ENCODE measurements at regions not wholly inside any gene's neighbourhood (a gene's known extent, or its start where the extent isn't known, plus 50 kb on each side); places are given as distances from the start of the nearest gene placed in this dataset.

- Histone ChIP-seq H3K36me3 (replicated peaks in 1 of 2; ENCODE audit: control insufficient read depth in 2 of 2, insufficient read depth in 2 of 2, low read length in 2 of 2) (no peaks in the 10 kb centered on the region), H3K4ac (ENCODE audit: low read length) (no peak overlapping the region), H3K4me2 (ENCODE audit: insufficient read depth, low read length, poor library complexity, severe bottlenecking) (no peak overlapping the region), H3K9me3 (replicated peaks in 1 of 2; ENCODE audit: control insufficient read depth in 2 of 2, insufficient read depth in 1 of 2, low read depth in 1 of 2, low read length in 2 of 2) (no peaks in the 10 kb centered on the region), H2BK5ac (ENCODE audit: low read length) (no peak overlapping the region), H3K27me3 (ENCODE audit: control insufficient read depth in 3 of 3, insufficient read depth in 3 of 3, low read depth in 1 of 3, low read length in 3 of 3) (no peaks in the 10 kb centered on the region), H3K79me1 (ENCODE audit: low read depth, low read length) (no peaks in the 10 kb centered on the region), H4K91ac (ENCODE audit: low read depth, low read length, poor library complexity) (no peak overlapping the region), H3K9ac (ENCODE audit: low read depth, low read length, poor library complexity) (no peak overlapping the region), H2BK15ac (ENCODE audit: low read length) (no peak overlapping the region), H2BK120ac (ENCODE audit: low read depth, low read length) (no peak overlapping the region), H3K14ac (ENCODE audit: low read length) (no peak overlapping the region), H2BK12ac (ENCODE audit: low read length) (no peak overlapping the region), H3K4me3 (ENCODE audit: low read length in 2 of 2) (no peak overlapping the region), H2AFZ (ENCODE audit: low read length) (no peak overlapping the region), H3K4me1 (ENCODE audit: control insufficient read depth in 2 of 2, insufficient read depth in 1 of 2, low read depth in 1 of 2, low read length in 2 of 2) (peaks cover 0 to 4% of the 10 kb centered on the region in 2 donors), H4K8ac (ENCODE audit: low read depth, low read length) (no peak overlapping the region), H3K23ac (ENCODE audit: low read depth, low read length, poor library complexity) (no peak overlapping the region), H2AK5ac (ENCODE audit: low read depth, low read length) (no peak overlapping the region), H3K27ac (replicated peaks; ENCODE audit: low read length) (no peak overlapping the region), H3K18ac (ENCODE audit: low read length) (no peak overlapping the region)
- DNase-seq (ENCODE audit: low spot score): no peak
- WGBS, 2 donors (ENCODE audit: extremely low coverage in 2 of 2, insufficient read length in 2 of 2, insufficient replicate concordance in 1 of 2): no CpG with 5 or more reads among the region's 4 CpGs
Observed at GRCh38 chr2:52703004-52703403, 1064.6 kb upstream of the CHAC2 start.

GRCh38 chr2:52698408-52698807 lies 1069.2 kb upstream of the CHAC2 start:
- H3K36me3 ChIP-seq (replicated peaks in 1 of 2; ENCODE audit: control insufficient read depth in 2 of 2, insufficient read depth in 2 of 2, low read length in 2 of 2): no peaks in the 10 kb centered on the region
- no peak overlapping the region for H3K4ac ChIP-seq (ENCODE audit: low read length)
- H2BK5ac ChIP-seq (ENCODE audit: low read length): no peak overlapping the region
- H2AFZ ChIP-seq (ENCODE audit: low read length): no peak overlapping the region
- no peaks in the 10 kb centered on the region for H3K9me3 ChIP-seq (replicated peaks in 1 of 2; ENCODE audit: control insufficient read depth in 2 of 2, insufficient read depth in 1 of 2, low read depth in 1 of 2, low read length in 2 of 2)
- no peaks in the 10 kb centered on the region for H3K27me3 ChIP-seq (ENCODE audit: control insufficient read depth in 3 of 3, insufficient read depth in 3 of 3, low read depth in 1 of 3, low read length in 3 of 3)
- no peak overlapping the region for H2BK120ac ChIP-seq (ENCODE audit: low read depth, low read length)
- no peak overlapping the region for H3K4me2 ChIP-seq (ENCODE audit: insufficient read depth, low read length, poor library complexity, severe bottlenecking)
- H3K18ac ChIP-seq (ENCODE audit: low read length): no peak overlapping the region
- H3K14ac ChIP-seq (ENCODE audit: low read length): no peak overlapping the region
- whole genome bisulfite sequencing, 2 donors (ENCODE audit: extremely low coverage in 2 of 2, insufficient read length in 2 of 2, insufficient replicate concordance in 1 of 2): no CpG with 5 or more reads among the region's 3 CpGs
- H2BK12ac ChIP-seq (ENCODE audit: low read length): no peak overlapping the region
- no peaks in the 10 kb centered on the region for H3K79me1 ChIP-seq (ENCODE audit: low read depth, low read length)
- no peak overlapping the region for H4K91ac ChIP-seq (ENCODE audit: low read depth, low read length, poor library complexity)
- no peak overlapping the region for H4K8ac ChIP-seq (ENCODE audit: low read depth, low read length)
- no peak overlapping the region for H3K27ac ChIP-seq (replicated peaks; ENCODE audit: low read length)
- no peak overlapping the region for H2AK5ac ChIP-seq (ENCODE audit: low read depth, low read length)
- no peak overlapping the region for H3K4me3 ChIP-seq (ENCODE audit: low read length in 2 of 2)
- H3K9ac ChIP-seq (ENCODE audit: low read depth, low read length, poor library complexity): no peak overlapping the region
- H3K23ac ChIP-seq (ENCODE audit: low read depth, low read length, poor library complexity): no peak overlapping the region
- no peak overlapping the region for H2BK15ac ChIP-seq (ENCODE audit: low read length)
- peaks cover 0 to 4% of the 10 kb centered on the region in 2 donors for H3K4me1 ChIP-seq (ENCODE audit: control insufficient read depth in 2 of 2, insufficient read depth in 1 of 2, low read depth in 1 of 2, low read length in 2 of 2)
- DNase-seq (ENCODE audit: low spot score): no peak

GRCh38 chr2:52697690-52698089 lies 1069.9 kb upstream of the CHAC2 start:
- no peak overlapping the region for H2BK120ac ChIP-seq (ENCODE audit: low read depth, low read length)
- no peak overlapping the region for H2BK12ac ChIP-seq (ENCODE audit: low read length)
- no peak overlapping the region for H3K4me2 ChIP-seq (ENCODE audit: insufficient read depth, low read length, poor library complexity, severe bottlenecking)
- no peaks in the 10 kb centered on the region for H3K27me3 ChIP-seq (ENCODE audit: control insufficient read depth in 3 of 3, insufficient read depth in 3 of 3, low read depth in 1 of 3, low read length in 3 of 3)
- whole genome bisulfite sequencing, 2 donors (ENCODE audit: extremely low coverage in 2 of 2, insufficient read length in 2 of 2, insufficient replicate concordance in 1 of 2): no CpG with 5 or more reads among the region's 4 CpGs
- H2AK5ac ChIP-seq (ENCODE audit: low read depth, low read length): no peak overlapping the region
- H3K23ac ChIP-seq (ENCODE audit: low read depth, low read length, poor library complexity): no peak overlapping the region
- no peak overlapping the region for H3K4me3 ChIP-seq (ENCODE audit: low read length in 2 of 2)
- H3K4ac ChIP-seq (ENCODE audit: low read length): no peak overlapping the region
- H2AFZ ChIP-seq (ENCODE audit: low read length): no peak overlapping the region
- H3K9ac ChIP-seq (ENCODE audit: low read depth, low read length, poor library complexity): no peak overlapping the region
- no peaks in the 10 kb centered on the region for H3K9me3 ChIP-seq (replicated peaks in 1 of 2; ENCODE audit: control insufficient read depth in 2 of 2, insufficient read depth in 1 of 2, low read depth in 1 of 2, low read length in 2 of 2)
- H3K36me3 ChIP-seq (replicated peaks in 1 of 2; ENCODE audit: control insufficient read depth in 2 of 2, insufficient read depth in 2 of 2, low read length in 2 of 2): no peaks in the 10 kb centered on the region
- H3K14ac ChIP-seq (ENCODE audit: low read length): no peak overlapping the region
- H2BK5ac ChIP-seq (ENCODE audit: low read length): no peak overlapping the region
- H3K18ac ChIP-seq (ENCODE audit: low read length): no peak overlapping the region
- peaks cover 0 to 3% of the 10 kb centered on the region in 2 donors for H3K4me1 ChIP-seq (ENCODE audit: control insufficient read depth in 2 of 2, insufficient read depth in 1 of 2, low read depth in 1 of 2, low read length in 2 of 2)
- H3K27ac ChIP-seq (replicated peaks; ENCODE audit: low read length): no peak overlapping the region
- no peak overlapping the region for H2BK15ac ChIP-seq (ENCODE audit: low read length)
- no peak for DNase-seq (ENCODE audit: low spot score)
- no peak overlapping the region for H4K91ac ChIP-seq (ENCODE audit: low read depth, low read length, poor library complexity)
- H3K79me1 ChIP-seq (ENCODE audit: low read depth, low read length): no peaks in the 10 kb centered on the region
- no peak overlapping the region for H4K8ac ChIP-seq (ENCODE audit: low read depth, low read length)

- Histone ChIP-seq H3K14ac (ENCODE audit: low read length) (no peak overlapping the region), H2AK5ac (ENCODE audit: low read depth, low read length) (no peak overlapping the region), H3K23ac (ENCODE audit: low read depth, low read length, poor library complexity) (no peak overlapping the region), H3K9ac (ENCODE audit: low read depth, low read length, poor library complexity) (no peak overlapping the region), H3K18ac (ENCODE audit: low read length) (no peak overlapping the region), H2BK120ac (ENCODE audit: low read depth, low read length) (no peak overlapping the region), H3K4me2 (ENCODE audit: insufficient read depth, low read length, poor library complexity, severe bottlenecking) (no peak overlapping the region), H3K4me3 (ENCODE audit: low read length in 2 of 2) (no peak overlapping the region), H3K4me1 (ENCODE audit: control insufficient read depth in 2 of 2, insufficient read depth in 1 of 2, low read depth in 1 of 2, low read length in 2 of 2) (no peaks in the 10 kb centered on the region), H3K79me1 (ENCODE audit: low read depth, low read length) (no peaks in the 10 kb centered on the region), H3K9me3 (replicated peaks in 1 of 2; ENCODE audit: control insufficient read depth in 2 of 2, insufficient read depth in 1 of 2, low read depth in 1 of 2, low read length in 2 of 2) (no peaks in the 10 kb centered on the region), H3K4ac (ENCODE audit: low read length) (no peak overlapping the region), H3K27ac (replicated peaks; ENCODE audit: low read length) (no peak overlapping the region), H2AFZ (ENCODE audit: low read length) (no peak overlapping the region), H2BK15ac (ENCODE audit: low read length) (no peak overlapping the region), H4K8ac (ENCODE audit: low read depth, low read length) (no peak overlapping the region), H3K36me3 (replicated peaks in 1 of 2; ENCODE audit: control insufficient read depth in 2 of 2, insufficient read depth in 2 of 2, low read length in 2 of 2) (no peaks in the 10 kb centered on the region), H4K91ac (ENCODE audit: low read depth, low read length, poor library complexity) (no peak overlapping the region), H2BK12ac (ENCODE audit: low read length) (no peak overlapping the region), H3K27me3 (ENCODE audit: control insufficient read depth in 3 of 3, insufficient read depth in 3 of 3, low read depth in 1 of 3, low read length in 3 of 3) (no peaks in the 10 kb centered on the region), H2BK5ac (ENCODE audit: low read length) (no peak overlapping the region)
- no CpG with 5 or more reads among the region's 3 CpGs for WGBS, 2 donors (ENCODE audit: extremely low coverage in 2 of 2, insufficient read length in 2 of 2, insufficient replicate concordance in 1 of 2)
- DNase-seq (ENCODE audit: low spot score): no peak
Observed at GRCh38 chr2:52695731-52696130, 1071.9 kb upstream of the CHAC2 start.

Measured in neuronal stem cell (in vitro differentiated cells).